ENCODE measurements at regions not wholly inside any gene's neighbourhood (a gene's known extent, or its start where the extent isn't known, plus 50 kb on each side); places are given as distances from the start of the nearest gene placed in this dataset.

DNA sequence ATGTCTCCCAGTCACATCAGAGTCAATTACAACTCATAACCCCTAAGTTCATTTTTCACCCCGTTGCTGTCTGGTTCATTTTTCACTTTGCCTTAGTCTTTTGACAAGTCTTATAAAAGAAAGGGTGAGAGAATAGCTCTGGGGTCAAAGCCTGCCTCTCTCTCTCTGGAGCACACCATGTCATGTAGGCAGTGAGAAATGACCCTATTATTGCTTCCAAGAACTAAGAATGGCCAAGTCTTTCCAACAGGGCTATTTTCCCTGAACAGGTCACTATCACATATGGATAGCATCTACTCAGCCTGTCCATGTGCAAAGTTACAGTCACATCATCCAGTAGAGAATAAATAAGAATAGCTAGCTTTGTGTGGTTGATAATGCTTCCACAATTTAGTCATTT is 655.5 kb upstream of the LRRC4C start:
- Mint-ChIP-seq H3K4me3 (no peak overlapping the region), H3K27me3 (ENCODE audit: low read depth) (no peaks in the 10 kb centered on the region), H3K4me1 (ENCODE audit: low read depth) (no peaks in the 10 kb centered on the region), H3K36me3 (ENCODE audit: low read depth) (no peaks in the 10 kb centered on the region), H3K27ac (no peak overlapping the region), H3K9me3 (peaks cover 17% of the 10 kb centered on the region)

DNA sequence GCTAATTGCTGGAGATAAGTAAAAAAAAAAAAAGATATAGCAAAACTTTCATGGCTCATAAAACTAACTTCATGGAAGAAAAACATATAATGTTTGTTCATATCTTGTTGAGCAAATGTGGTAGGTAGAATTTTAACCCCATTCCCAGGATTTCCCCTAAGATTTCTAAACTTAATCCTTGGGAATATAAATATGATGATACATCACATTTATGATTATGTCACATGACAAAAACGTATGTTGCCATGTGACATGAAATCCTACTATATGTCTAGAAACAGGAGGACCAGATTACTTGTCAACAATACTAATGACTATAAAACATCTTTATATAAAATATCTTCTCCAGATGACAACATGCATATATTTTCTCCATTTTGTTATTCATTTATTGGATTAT is 679.0 kb upstream of the LRRC4C start:
- no peaks in the 10 kb centered on the region for H3K27me3 Mint-ChIP-seq (ENCODE audit: low read depth)
- peaks cover 15% of the 10 kb centered on the region for H3K9me3 Mint-ChIP-seq
- H3K4me3 Mint-ChIP-seq = no peak overlapping the region
- no peaks in the 10 kb centered on the region for H3K4me1 Mint-ChIP-seq (ENCODE audit: low read depth)
- H3K27ac Mint-ChIP-seq = no peak overlapping the region
- no peaks in the 10 kb centered on the region for H3K36me3 Mint-ChIP-seq (ENCODE audit: low read depth)

- H3K36me3 Mint-ChIP-seq (ENCODE audit: low read depth) = no peaks in the 10 kb centered on the region
- H3K4me1 Mint-ChIP-seq (ENCODE audit: low read depth) = no peaks in the 10 kb centered on the region
- peaks cover 44% of the 10 kb centered on the region for H3K9me3 Mint-ChIP-seq
- no peaks in the 10 kb centered on the region for H3K27me3 Mint-ChIP-seq (ENCODE audit: low read depth)
- no peak overlapping the region for H3K4me3 Mint-ChIP-seq
- H3K27ac Mint-ChIP-seq = no peak overlapping the region
Measured at GRCh38 chr11:42145311-42145710, 685.9 kb upstream of the LRRC4C start.

DNA sequence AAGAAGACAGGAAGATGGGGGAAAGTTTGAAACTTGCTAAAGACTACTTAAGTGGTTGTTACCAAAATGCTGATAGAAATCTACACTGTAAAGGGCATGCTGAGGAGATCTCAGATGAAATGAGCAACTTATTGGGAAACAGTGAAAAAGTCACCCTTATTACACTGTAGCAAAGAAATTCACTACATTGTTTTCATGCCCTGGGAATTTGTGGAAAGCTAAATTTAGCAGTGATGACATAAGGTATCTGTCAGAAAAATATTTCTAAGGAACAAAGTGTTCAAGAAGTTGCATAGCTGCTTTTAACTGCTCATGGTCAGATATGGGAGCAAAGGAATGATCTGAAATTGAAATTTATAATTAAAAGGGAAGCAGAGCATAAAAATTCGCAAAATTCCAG is 702.4 kb upstream of the LRRC4C start:
- Mint-ChIP-seq H3K36me3 (ENCODE audit: low read depth) (no peaks in the 10 kb centered on the region), H3K9me3 (peaks cover 8% of the 10 kb centered on the region), H3K4me3 (no peak overlapping the region), H3K4me1 (ENCODE audit: low read depth) (no peaks in the 10 kb centered on the region), H3K27me3 (ENCODE audit: low read depth) (no peaks in the 10 kb centered on the region), H3K27ac (no peak overlapping the region)

- no peak overlapping the region for H3K4me3 Mint-ChIP-seq
- no peaks in the 10 kb centered on the region for H3K4me1 Mint-ChIP-seq (ENCODE audit: low read depth)
- no peaks in the 10 kb centered on the region for H3K36me3 Mint-ChIP-seq (ENCODE audit: low read depth)
- no peak overlapping the region for H3K27ac Mint-ChIP-seq
- H3K27me3 Mint-ChIP-seq (ENCODE audit: low read depth) = no peaks in the 10 kb centered on the region
- H3K9me3 Mint-ChIP-seq = peaks cover 13% of the 10 kb centered on the region
Measured at GRCh38 chr11:42169191-42169590, 709.7 kb upstream of the LRRC4C start.

GRCh38 chr11:42170601-42171000 is 711.1 kb upstream of the LRRC4C start:
- Mint-ChIP-seq H3K9me3 (peaks cover 19% of the 10 kb centered on the region), H3K27ac (no peak overlapping the region), H3K36me3 (ENCODE audit: low read depth) (no peaks in the 10 kb centered on the region), H3K4me1 (ENCODE audit: low read depth) (no peaks in the 10 kb centered on the region), H3K4me3 (no peak overlapping the region), H3K27me3 (ENCODE audit: low read depth) (no peaks in the 10 kb centered on the region)

DNA sequence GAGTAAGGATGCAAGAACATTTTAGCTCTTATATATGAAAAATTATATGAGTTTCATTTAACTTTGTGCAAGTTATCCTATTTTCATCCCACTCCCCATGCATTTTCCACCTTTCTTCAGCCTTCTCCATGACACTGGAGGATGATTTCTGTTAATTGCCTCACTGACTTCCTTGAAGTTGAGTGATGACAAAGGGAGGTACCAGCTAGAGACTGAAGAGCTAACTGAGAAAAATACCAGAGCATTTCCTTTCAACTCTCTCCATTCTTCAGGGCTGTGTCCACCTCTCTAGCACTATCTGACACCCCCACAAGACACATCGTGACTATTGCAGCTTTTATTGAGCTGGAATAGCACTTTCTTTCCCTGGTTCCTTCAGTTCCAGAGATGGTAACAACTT is 711.6 kb upstream of the LRRC4C start:
- Mint-ChIP-seq H3K4me3 (no peak overlapping the region), H3K27ac (no peak overlapping the region), H3K9me3 (peaks cover 19% of the 10 kb centered on the region), H3K4me1 (ENCODE audit: low read depth) (no peaks in the 10 kb centered on the region), H3K36me3 (ENCODE audit: low read depth) (no peaks in the 10 kb centered on the region), H3K27me3 (ENCODE audit: low read depth) (no peaks in the 10 kb centered on the region)

DNA sequence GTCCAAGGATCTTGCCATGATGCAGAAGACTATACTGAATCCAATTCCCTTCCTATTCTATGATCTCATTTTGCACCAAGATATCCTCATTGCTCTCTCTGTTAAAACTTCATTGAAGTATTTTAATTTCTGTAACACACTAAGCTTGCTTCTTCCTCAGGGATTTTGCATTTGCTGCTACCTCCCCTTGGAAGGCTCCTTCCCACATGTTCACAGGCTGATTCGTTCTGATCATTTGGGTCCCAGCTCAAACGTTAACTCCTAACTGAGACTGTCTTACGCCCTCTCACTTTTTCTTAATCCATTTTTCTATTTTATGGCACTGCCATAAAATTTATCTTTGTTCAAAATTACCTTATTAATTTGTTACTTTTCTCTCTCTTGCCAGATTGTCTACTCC is 713.0 kb upstream of the LRRC4C start:
- H3K4me3 Mint-ChIP-seq = no peak overlapping the region

GRCh38 chr11:42175203-42175602 is 715.8 kb upstream of the LRRC4C start:
- no peaks in the 10 kb centered on the region for H3K4me1 Mint-ChIP-seq (ENCODE audit: low read depth)
- no peak overlapping the region for H3K27ac Mint-ChIP-seq
- H3K36me3 Mint-ChIP-seq (ENCODE audit: low read depth) = no peaks in the 10 kb centered on the region
- peaks cover 25% of the 10 kb centered on the region for H3K9me3 Mint-ChIP-seq
- no peak overlapping the region for H3K4me3 Mint-ChIP-seq
- no peaks in the 10 kb centered on the region for H3K27me3 Mint-ChIP-seq (ENCODE audit: low read depth)

More for the DNA sequence above, 713.0 kb upstream of the LRRC4C start:
- Mint-ChIP-seq H3K4me1 (ENCODE audit: low read depth) (no peaks in the 10 kb centered on the region), H3K27me3 (ENCODE audit: low read depth) (no peaks in the 10 kb centered on the region), H3K27ac (no peak overlapping the region), H3K9me3 (peaks cover 25% of the 10 kb centered on the region), H3K36me3 (ENCODE audit: low read depth) (no peaks in the 10 kb centered on the region)

DNA sequence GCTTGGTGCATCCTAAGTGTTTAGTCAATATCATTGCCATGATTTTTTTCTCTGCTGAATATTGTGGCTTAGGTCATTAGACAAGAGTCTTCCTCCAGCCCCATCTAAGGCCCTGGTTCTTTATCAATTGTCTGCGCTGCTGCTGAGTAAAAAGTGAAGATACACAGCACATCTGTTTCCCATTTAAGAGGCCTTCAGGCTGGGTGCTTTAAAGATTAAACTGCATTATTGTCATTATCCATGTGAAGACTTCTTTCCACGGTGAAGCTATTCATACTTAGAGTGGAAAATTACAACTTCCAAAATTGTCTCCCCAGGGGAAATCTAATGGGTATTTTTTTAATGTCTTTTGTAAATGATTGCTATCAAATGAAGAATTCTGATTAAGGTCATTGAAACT is 719.8 kb upstream of the LRRC4C start:
- Mint-ChIP-seq H3K4me1 (ENCODE audit: low read depth) (no peaks in the 10 kb centered on the region), H3K27me3 (ENCODE audit: low read depth) (no peaks in the 10 kb centered on the region), H3K27ac (no peak overlapping the region), H3K4me3 (no peak overlapping the region), H3K36me3 (ENCODE audit: low read depth) (no peaks in the 10 kb centered on the region), H3K9me3 (peaks cover 20% of the 10 kb centered on the region)

DNA sequence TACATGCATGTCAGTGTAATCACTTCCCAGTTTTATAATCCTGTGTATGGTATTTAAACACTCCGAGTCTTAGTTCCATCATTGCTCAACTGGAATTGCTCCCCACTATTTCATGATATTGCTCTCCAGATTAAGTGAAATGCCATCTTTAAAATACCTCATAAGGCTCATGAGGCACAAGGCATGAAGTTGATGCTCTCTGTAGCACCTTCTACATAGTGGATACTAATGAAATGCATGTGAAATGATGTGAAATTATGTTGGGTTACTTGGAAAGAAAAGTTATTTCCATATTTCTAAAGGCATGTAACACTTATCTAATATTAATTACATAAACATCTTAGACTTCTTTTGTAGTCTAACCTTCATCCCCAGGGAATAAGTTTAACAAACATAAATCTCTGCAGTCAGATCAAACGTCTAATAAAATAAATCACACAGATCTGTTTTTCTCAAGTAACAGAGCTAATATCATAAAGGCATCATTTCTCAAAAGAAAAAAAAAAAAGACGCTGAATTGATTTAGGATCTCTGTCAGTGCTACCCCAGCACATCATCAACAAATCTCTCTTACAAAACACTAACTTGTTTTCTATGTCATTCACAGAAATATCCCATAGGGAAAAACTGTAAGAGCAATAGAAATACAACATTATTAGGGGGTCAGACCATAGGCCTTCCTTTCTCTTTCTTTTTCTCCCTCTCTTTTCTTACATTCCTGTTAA is 736.0 kb upstream of the LRRC4C start:
- H3K4me3 Mint-ChIP-seq = no peak overlapping the region
- no peaks in the 10 kb centered on the region for H3K27me3 Mint-ChIP-seq (ENCODE audit: low read depth)
- H3K36me3 Mint-ChIP-seq (ENCODE audit: low read depth) = no peaks in the 10 kb centered on the region
- H3K9me3 Mint-ChIP-seq = peaks cover 35% of the 10 kb centered on the region
- H3K4me1 Mint-ChIP-seq (ENCODE audit: low read depth) = no peaks in the 10 kb centered on the region
- H3K27ac Mint-ChIP-seq = no peak overlapping the region

DNA sequence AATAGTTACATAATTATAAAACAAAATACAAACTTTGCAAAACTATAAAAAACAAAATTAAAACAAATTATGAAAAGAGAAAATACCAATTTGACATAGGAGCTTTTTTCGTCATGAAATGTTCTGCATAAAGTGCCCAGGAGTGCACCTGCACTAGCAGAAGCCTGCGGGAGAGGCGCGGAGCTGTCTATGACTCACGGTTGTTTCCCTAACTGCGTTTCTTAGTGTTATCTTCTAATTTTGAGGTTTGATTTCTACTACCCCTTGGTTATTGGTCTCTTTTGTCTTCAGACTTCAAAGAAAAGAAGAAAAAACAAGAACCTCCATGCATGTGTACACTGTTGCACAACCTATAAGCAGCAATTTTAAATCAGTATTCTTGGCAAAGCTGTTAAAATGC is 740.9 kb upstream of the LRRC4C start:
- no peak overlapping the region for H3K4me3 Mint-ChIP-seq
- peaks cover 41% of the 10 kb centered on the region for H3K9me3 Mint-ChIP-seq
- H3K4me1 Mint-ChIP-seq (ENCODE audit: low read depth) = no peaks in the 10 kb centered on the region
- H3K36me3 Mint-ChIP-seq (ENCODE audit: low read depth) = no peaks in the 10 kb centered on the region
- no peak overlapping the region for H3K27ac Mint-ChIP-seq
- no peaks in the 10 kb centered on the region for H3K27me3 Mint-ChIP-seq (ENCODE audit: low read depth)

GRCh38 chr11:42201603-42202148 is 742.2 kb upstream of the LRRC4C start:
- Mint-ChIP-seq H3K27me3 (ENCODE audit: low read depth) (no peaks in the 10 kb centered on the region), H3K9me3 (peaks cover 28% of the 10 kb centered on the region), H3K4me1 (ENCODE audit: low read depth) (no peaks in the 10 kb centered on the region), H3K27ac (no peak overlapping the region), H3K36me3 (ENCODE audit: low read depth) (no peaks in the 10 kb centered on the region), H3K4me3 (no peak overlapping the region)

GRCh38 chr11:42205518-42205917 is 746.1 kb upstream of the LRRC4C start:
- Mint-ChIP-seq H3K9me3 (peaks cover 42% of the 10 kb centered on the region), H3K4me3 (no peak overlapping the region), H3K4me1 (ENCODE audit: low read depth) (no peaks in the 10 kb centered on the region), H3K27me3 (ENCODE audit: low read depth) (no peaks in the 10 kb centered on the region), H3K27ac (no peak overlapping the region), H3K36me3 (ENCODE audit: low read depth) (no peaks in the 10 kb centered on the region)

GRCh38 chr11:42225664-42226063 is 766.2 kb upstream of the LRRC4C start:
- Mint-ChIP-seq H3K9me3 (peaks cover 19% of the 10 kb centered on the region), H3K36me3 (ENCODE audit: low read depth) (no peaks in the 10 kb centered on the region), H3K4me3 (no peak overlapping the region), H3K4me1 (ENCODE audit: low read depth) (no peaks in the 10 kb centered on the region), H3K27me3 (ENCODE audit: low read depth) (no peaks in the 10 kb centered on the region), H3K27ac (no peak overlapping the region)

All from T-helper 1 cell treated with Interleukin-12 subunit alpha and Interleukin-12 subunit beta and Interleukin-4 antibody, amounts not matched to agents 30 μg/mL and 1 μg/mL, for 36 hours (primary cell).